ENCODE measurements at regions not wholly inside any gene's neighbourhood (a gene's known extent, or its start where the extent isn't known, plus 50 kb on each side); places are given as distances from the start of the nearest gene placed in this dataset.

GRCh38 chr5:2576823-2577222, 174.7 kb downstream of the IRX2 start:
- Mint-ChIP-seq H3K27me3 (no peaks in the 10 kb centered on the region), H3K4me1 (no peaks in the 10 kb centered on the region), H3K9me3 (peaks cover 7% of the 10 kb centered on the region), H3K36me3 (no peaks in the 10 kb centered on the region), H3K27ac (no peak overlapping the region), H3K4me3 (no peak overlapping the region)
- no peak for ATAC-seq

- Mint-ChIP-seq H3K4me3 (no peak overlapping the region), H3K27me3 (no peaks in the 10 kb centered on the region), H3K27ac (no peak overlapping the region), H3K36me3 (no peaks in the 10 kb centered on the region), H3K4me1 (no peaks in the 10 kb centered on the region), H3K9me3 (peaks cover 6% of the 10 kb centered on the region)
- no peak for ATAC-seq
Observed at GRCh38 chr5:2575871-2576270, 175.6 kb downstream of the IRX2 start.

- no peaks in the 10 kb centered on the region for H3K36me3 Mint-ChIP-seq
- no peak overlapping the region for H3K4me3 Mint-ChIP-seq
- no peak overlapping the region for H3K27ac Mint-ChIP-seq
- no peaks in the 10 kb centered on the region for H3K27me3 Mint-ChIP-seq
- H3K4me1 Mint-ChIP-seq, result no peaks in the 10 kb centered on the region
- peaks cover 6% of the 10 kb centered on the region for H3K9me3 Mint-ChIP-seq
- no peak for ATAC-seq
Observed at GRCh38 chr5:2575292-2575691, 176.2 kb downstream of the IRX2 start.

- Mint-ChIP-seq H3K27me3 (no peaks in the 10 kb centered on the region), H3K4me3 (no peak overlapping the region), H3K4me1 (no peaks in the 10 kb centered on the region), H3K36me3 (no peaks in the 10 kb centered on the region), H3K9me3 (peaks cover 6% of the 10 kb centered on the region), H3K27ac (no peak overlapping the region)
- no peak for ATAC-seq
Observed at GRCh38 chr5:2574155-2574554, 177.3 kb downstream of the IRX2 start.

- H3K27me3 Mint-ChIP-seq, result no peaks in the 10 kb centered on the region
- peaks cover 9% of the 10 kb centered on the region for H3K9me3 Mint-ChIP-seq
- no peaks in the 10 kb centered on the region for H3K4me1 Mint-ChIP-seq
- ATAC-seq, result no peak
- H3K4me3 Mint-ChIP-seq, result no peak overlapping the region
- no peak overlapping the region for H3K27ac Mint-ChIP-seq
- H3K36me3 Mint-ChIP-seq, result no peaks in the 10 kb centered on the region
Observed at GRCh38 chr5:2570586-2570985, 180.9 kb downstream of the IRX2 start.

- no peak for ATAC-seq
- H3K9me3 Mint-ChIP-seq, result peaks cover 9% of the 10 kb centered on the region
- no peaks in the 10 kb centered on the region for H3K36me3 Mint-ChIP-seq
- no peak overlapping the region for H3K4me3 Mint-ChIP-seq
- H3K27ac Mint-ChIP-seq, result no peak overlapping the region
- no peaks in the 10 kb centered on the region for H3K27me3 Mint-ChIP-seq
- no peaks in the 10 kb centered on the region for H3K4me1 Mint-ChIP-seq
Observed at GRCh38 chr5:2569774-2570542, 181.5 kb downstream of the IRX2 start.

- Mint-ChIP-seq H3K4me1 (no peaks in the 10 kb centered on the region), H3K4me3 (no peak overlapping the region), H3K9me3 (peaks cover 9% of the 10 kb centered on the region), H3K36me3 (no peaks in the 10 kb centered on the region), H3K27ac (no peak overlapping the region), H3K27me3 (no peaks in the 10 kb centered on the region)
- no peak for ATAC-seq
Observed at GRCh38 chr5:2569176-2569575, 182.3 kb downstream of the IRX2 start.

- Mint-ChIP-seq H3K4me1 (no peaks in the 10 kb centered on the region), H3K27me3 (peaks cover 5% of the 10 kb centered on the region), H3K9me3 (peaks cover 6% of the 10 kb centered on the region), H3K4me3 (no peak overlapping the region), H3K27ac (no peak overlapping the region), H3K36me3 (no peaks in the 10 kb centered on the region)
- ATAC-seq, result no peak
Observed at GRCh38 chr5:2566284-2566683, 185.2 kb downstream of the IRX2 start.

- no peak for ATAC-seq
- no peaks in the 10 kb centered on the region for H3K36me3 Mint-ChIP-seq
- no peaks in the 10 kb centered on the region for H3K4me1 Mint-ChIP-seq
- peaks cover 5% of the 10 kb centered on the region for H3K27me3 Mint-ChIP-seq
- H3K9me3 Mint-ChIP-seq, result peaks cover 6% of the 10 kb centered on the region
- H3K4me3 Mint-ChIP-seq, result no peak overlapping the region
- H3K27ac Mint-ChIP-seq, result no peak overlapping the region
Observed at GRCh38 chr5:2565147-2565546, 186.3 kb downstream of the IRX2 start.

GRCh38 chr5:2563046-2563445, 188.4 kb downstream of the IRX2 start:
- peaks cover 5% of the 10 kb centered on the region for H3K27me3 Mint-ChIP-seq
- no peaks in the 10 kb centered on the region for H3K4me1 Mint-ChIP-seq
- H3K9me3 Mint-ChIP-seq, result peaks cover 6% of the 10 kb centered on the region
- no peak for ATAC-seq
- no peak overlapping the region for H3K27ac Mint-ChIP-seq
- no peaks in the 10 kb centered on the region for H3K36me3 Mint-ChIP-seq
- H3K4me3 Mint-ChIP-seq, result no peak overlapping the region

- no peak overlapping the region for H3K27ac Mint-ChIP-seq
- H3K36me3 Mint-ChIP-seq, result no peaks in the 10 kb centered on the region
- H3K27me3 Mint-ChIP-seq, result peaks cover 5% of the 10 kb centered on the region
- ATAC-seq, result no peak
- H3K9me3 Mint-ChIP-seq, result peaks cover 3% of the 10 kb centered on the region
- H3K4me1 Mint-ChIP-seq, result no peaks in the 10 kb centered on the region
- H3K4me3 Mint-ChIP-seq, result no peak overlapping the region
Observed at GRCh38 chr5:2562036-2562435, 189.4 kb downstream of the IRX2 start.

- ATAC-seq, result no peak
- Mint-ChIP-seq H3K27me3 (peaks cover 5% of the 10 kb centered on the region), H3K9me3 (peaks cover 3% of the 10 kb centered on the region), H3K4me3 (no peak overlapping the region), H3K36me3 (no peaks in the 10 kb centered on the region), H3K27ac (no peak overlapping the region), H3K4me1 (no peaks in the 10 kb centered on the region)
Observed at GRCh38 chr5:2560435-2560834, 191.0 kb downstream of the IRX2 start.

GRCh38 chr5:2557435-2557834, 194.0 kb downstream of the IRX2 start:
- Mint-ChIP-seq H3K27ac (no peak overlapping the region), H3K27me3 (peaks cover 2% of the 10 kb centered on the region), H3K36me3 (no peaks in the 10 kb centered on the region), H3K4me1 (no peaks in the 10 kb centered on the region), H3K4me3 (no peak overlapping the region), H3K9me3 (peaks cover 17% of the 10 kb centered on the region)
- no peak for ATAC-seq

- ATAC-seq, result no peak
- Mint-ChIP-seq H3K27me3 (no peaks in the 10 kb centered on the region), H3K4me3 (no peak overlapping the region), H3K27ac (no peak overlapping the region), H3K4me1 (no peaks in the 10 kb centered on the region), H3K9me3 (peaks cover 17% of the 10 kb centered on the region), H3K36me3 (no peaks in the 10 kb centered on the region)
Observed at GRCh38 chr5:2556375-2556966, 195.0 kb downstream of the IRX2 start.

- Mint-ChIP-seq H3K27me3 (no peaks in the 10 kb centered on the region), H3K36me3 (no peaks in the 10 kb centered on the region), H3K4me1 (no peaks in the 10 kb centered on the region), H3K27ac (no peak overlapping the region), H3K4me3 (no peak overlapping the region), H3K9me3 (peaks cover 17% of the 10 kb centered on the region)
- ATAC-seq, result no peak
Observed at GRCh38 chr5:2553611-2554010, 197.9 kb downstream of the IRX2 start.

- Mint-ChIP-seq H3K27me3 (no peaks in the 10 kb centered on the region), H3K36me3 (no peaks in the 10 kb centered on the region), H3K4me1 (no peaks in the 10 kb centered on the region), H3K27ac (no peak overlapping the region), H3K4me3 (no peak overlapping the region), H3K9me3 (peaks cover 17% of the 10 kb centered on the region)
- ATAC-seq, result no peak
Observed at GRCh38 chr5:2550509-2550908, 201.0 kb downstream of the IRX2 start.
